ENCODE measurements at regions not wholly inside any gene's neighbourhood (a gene's known extent, or its start where the extent isn't known, plus 50 kb on each side); places are given as distances from the start of the nearest gene placed in this dataset.

DNA sequence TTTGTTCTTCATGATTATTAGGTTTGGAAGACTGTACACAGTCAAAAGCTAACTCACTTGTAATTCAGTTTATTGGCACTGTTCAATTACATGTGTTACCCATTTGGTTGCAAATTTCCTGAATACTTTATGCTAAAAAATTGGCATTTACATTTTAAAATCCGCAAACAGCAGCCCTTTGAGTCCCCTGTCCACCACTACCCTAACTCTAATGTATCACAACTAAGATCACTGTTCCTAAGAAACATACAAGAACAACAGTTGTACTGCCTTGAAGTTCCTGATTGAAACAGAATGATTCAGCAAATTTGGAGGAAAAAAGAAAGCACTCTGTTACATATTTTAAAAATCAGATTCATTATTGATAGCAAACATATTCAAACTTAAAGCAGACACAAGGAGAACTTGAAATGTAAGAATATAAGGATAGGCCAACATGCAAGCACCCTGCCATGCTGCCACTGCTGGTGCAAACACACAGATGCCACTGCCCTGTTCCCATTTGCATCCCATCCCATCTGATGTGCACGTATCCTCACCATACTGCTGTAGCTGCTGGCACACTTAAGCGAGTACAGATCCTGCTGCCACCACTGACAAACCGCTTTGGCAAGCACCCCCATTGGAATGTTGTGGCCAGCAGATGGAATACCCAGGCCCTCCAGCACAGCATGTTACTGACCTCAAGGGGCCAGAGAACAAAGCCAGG is 343.4 kb downstream of the PPP1R2C start:
- no peak overlapping the region for H3K27ac ChIP-seq
- TF ChIP-seq CTCF (IDR thresholded peaks at IDR 0.05) (no peak), ZFX (IDR thresholded peaks at IDR 0.05; ENCODE audit: borderline replicate concordance) (no peak)

DNA sequence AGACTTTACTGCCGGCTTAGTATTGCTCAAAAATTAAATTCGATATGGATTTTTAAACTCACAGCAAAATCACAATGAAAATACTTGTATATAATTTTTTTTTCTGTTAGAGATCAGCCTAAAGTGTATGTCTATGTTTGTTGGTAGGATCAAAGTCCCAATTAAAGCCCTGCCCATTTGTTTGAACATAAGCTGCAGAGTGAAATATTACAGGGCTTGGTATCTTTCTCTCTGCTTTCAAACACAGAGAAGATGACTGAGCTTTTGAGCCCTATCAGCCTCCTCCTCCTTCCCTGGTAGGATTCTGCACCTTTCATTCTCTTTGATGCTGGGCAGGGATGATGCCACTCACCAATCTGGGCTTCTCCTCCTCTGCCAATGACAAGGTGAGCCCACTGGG is 345.4 kb downstream of the PPP1R2C start:
- TF ChIP-seq CTCF (IDR thresholded peaks at IDR 0.05): no peak
- no peak for TF ChIP-seq ZFX (IDR thresholded peaks at IDR 0.05; ENCODE audit: borderline replicate concordance)
- H3K27ac ChIP-seq: peak overlapping the region; percentile 43; the same call in 1 of the 2 replicates

DNA sequence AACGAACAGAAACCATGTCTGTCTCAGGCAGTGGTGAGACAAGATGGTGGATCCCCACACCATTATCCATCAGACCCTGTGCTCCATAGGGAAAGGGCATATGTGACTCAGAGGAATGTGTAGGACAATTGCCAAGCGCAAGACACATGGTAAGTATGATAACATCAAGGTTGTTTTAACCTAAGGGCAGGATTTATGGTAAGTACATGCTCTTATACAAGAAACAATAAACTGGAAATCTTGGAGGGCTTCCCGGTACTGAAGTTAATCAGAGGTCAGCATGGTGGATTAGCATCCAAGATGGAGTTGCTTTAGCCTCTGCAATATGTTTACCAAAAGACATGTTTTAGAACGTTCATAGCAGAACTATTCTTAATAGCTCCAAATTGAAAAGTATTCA is 355.0 kb downstream of the PPP1R2C start:
- no peak for TF ChIP-seq CTCF (IDR thresholded peaks at IDR 0.05)
- no peak for TF ChIP-seq ZFX (IDR thresholded peaks at IDR 0.05; ENCODE audit: borderline replicate concordance)
- no peak overlapping the region for H3K27ac ChIP-seq

- H3K27ac ChIP-seq: no peak overlapping the region
- no peak for TF ChIP-seq ZFX (IDR thresholded peaks at IDR 0.05; ENCODE audit: borderline replicate concordance)
Observed at GRCh38 chrX:42420426-42420825, 357.5 kb downstream of the PPP1R2C start.

DNA sequence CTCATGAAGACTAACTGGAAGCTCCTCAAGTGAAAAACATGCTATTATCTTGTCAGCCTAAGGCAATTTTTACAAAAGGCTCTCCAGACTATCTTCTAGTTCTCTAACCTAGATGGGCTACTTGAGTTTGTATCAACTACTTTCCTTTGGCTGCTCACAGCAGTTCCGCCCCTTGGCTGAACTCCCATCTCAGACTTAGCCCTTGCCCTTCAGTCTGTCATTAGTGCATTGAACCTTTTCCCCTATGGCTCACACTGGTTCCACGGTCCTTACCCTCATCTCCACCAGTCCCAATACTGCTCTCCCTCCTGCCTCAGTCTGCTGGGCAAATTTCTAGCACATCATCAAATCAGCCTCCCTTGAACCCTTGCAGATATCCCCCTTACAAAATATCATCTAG is 362.3 kb downstream of the PPP1R2C start:
- TF ChIP-seq ZFX (IDR thresholded peaks at IDR 0.05; ENCODE audit: borderline replicate concordance): no peak
- no peak for TF ChIP-seq CTCF (IDR thresholded peaks at IDR 0.05)
- no peak overlapping the region for H3K27ac ChIP-seq

- no peak for TF ChIP-seq CTCF (IDR thresholded peaks at IDR 0.05)
- no peak for TF ChIP-seq ZFX (IDR thresholded peaks at IDR 0.05; ENCODE audit: borderline replicate concordance)
- H3K27ac ChIP-seq: no peak overlapping the region
Observed at GRCh38 chrX:42414057-42414456, 363.9 kb downstream of the PPP1R2C start.

- H3K27ac ChIP-seq: no peak overlapping the region
- TF ChIP-seq CTCF (IDR thresholded peaks at IDR 0.05) (no peak), ZFX (IDR thresholded peaks at IDR 0.05; ENCODE audit: borderline replicate concordance) (no peak)
Observed at GRCh38 chrX:42399632-42400024, 378.3 kb downstream of the PPP1R2C start.

Measured in 22Rv1 (cell line).